Heart right ventricle (tissue), 16 donors: ENCODE measurements at regions not wholly inside any gene's neighbourhood (a gene's known extent, or its start where the extent isn't known, plus 50 kb on each side); places are given as distances from the start of the nearest gene placed in this dataset.

Experiments used
- ATAC-seq, 8 donors: fragments of 200-7000 bp; cut with Tn5 transposase; one replicate each; pipeline ENCODE4 v1.9.1; 2020; ENCODE audit warnings: mild to moderate bottlenecking in 8 of 8, moderate library complexity in 8 of 8, moderate number of reproducible peaks in 1 of 8
- DNase-seq, 2 donors: peaks; one replicate each; pipeline ENCODE4 v3.0.0-alpha.2; 2020
- H3K27ac ChIP-seq, 10 donors: fragments of 200-600 bp; sonication (generic) in 2 of 10; one replicate each; pipeline versions ENCODE4 v1.5.0 to v1.8.0; 2020 to 2022; ENCODE audit warnings: mild to moderate bottlenecking in 3 of 10
- H3K27me3 ChIP-seq, 7 donors: fragments of 200-600 bp; one replicate each; pipeline ENCODE4 v1.8.0; 2021 to 2022; ENCODE audit warnings: mild to moderate bottlenecking in 2 of 7
- H3K36me3 ChIP-seq, 9 donors: fragments of 200-600 bp; sonication (generic) in 1 of 9; one replicate each; pipeline versions ENCODE4 v1.5.0 to v1.8.0; 2020 to 2022; ENCODE audit warnings: mild to moderate bottlenecking in 2 of 9
- H3K4me1 ChIP-seq, 9 donors: fragments of 200-600 bp; sonication (generic) in 1 of 9; one replicate each; pipeline versions ENCODE4 v1.5.0 to v1.8.0; 2020 to 2022; ENCODE audit warnings: mild to moderate bottlenecking in 4 of 9
- H3K4me3 ChIP-seq, 10 donors: fragments of 200-600 bp; sonication (generic) in 2 of 10; one replicate each; pipeline versions ENCODE4 v1.5.0 to v1.8.0; 2020 to 2022; ENCODE audit warnings: mild to moderate bottlenecking in 7 of 10, moderate library complexity in 2 of 10
- H3K9me3 ChIP-seq, 11 donors: fragments of 200-600 bp in 10 of 11; sonication (generic) in 2 of 11; one replicate each; pipeline versions ENCODE4 v1.5.0 to v1.8.0; 2013 to 2022; ENCODE audit warnings: mild to moderate bottlenecking in 2 of 11, control low read depth in 1 of 11, moderate library complexity in 1 of 11
- CTCF ChIP-seq, 9 donors: fragments of 200-600 bp; sonication (generic) in 2 of 9; IDR thresholded peaks; one replicate each; pipeline versions ENCODE4 v1.5.0 to v1.8.0; 2021 to 2022; ENCODE audit warnings: antibody characterized with exemption in 9 of 9, mild to moderate bottlenecking in 5 of 9, moderate library complexity in 1 of 9
- WGBS, 2 donors: extraction: QIAGEN DNeasy Blood & Tissue Kit; methylation state at CpG; one replicate each; pipeline ENCODE4 v1.1.7; 2013; ENCODE audit warnings: inconsistent platforms in 1 of 2; 5-methylcytosine and 5-hydroxymethylcytosine counted together
- intact Hi-C, 10 donors: fragments of 100-400 bp; cut with DNase I; formaldehyde crosslinking; loops; one replicate each; pipeline versions ENCODE4 v1.11.1 to v1.14.2; 2022
- donor health status: Arrhythmogenic right ventricular cardiomyopathy.
- donor health status: ischemic (EF 13 %, LVEDD 7.1; RV severe dilation, severe dysfunction).
- donor health status: healthy with polysubstance abuse.
- donor health status: DM: no; HTN: yes; CAD: no.
- donor health status: DM: no; HTN: no; CAD: no.
- donor health status: ischemic (EF 25% LVEDD 6.9; RV normal size, moderate dysfunction).
- donor health status: ischemic (EF 25% LVEDD 5.7; RV mildly dilated, moderate dysfunction).
- donor health status: healthy.
- donor health status: DM: yes; HTN: yes; CAD: no.
- donor health status: Ischemic cardiomyopathy.
- donor health status: ischemic (EF 35%, LVEDD 5.7; RV mildly dilated, moderate dysfunction).
- donor health status: nonischemic (EF 11% LVEDD 7.7; RV severe dilation, severe dysfunction).
- donor health status: DM: yes; HTN: yes; CAD: no.
- donor health status: PGD.
- donor health status: ischemic (EF 29% LVEDD 5.4; RV normal size, mild dysfunction).
- donor health status: nonischemic (EF 23%, LVEDD 6.1; RV moderate dilation, normal function).

GRCh38 chr5:3654515-3654914, 58.9 kb downstream of the IRX1 start:
- no peaks in the 10 kb centered on the region for H3K36me3 ChIP-seq
- H3K27me3 ChIP-seq, result peaks cover 0 to 25% (median 7%) of the 10 kb centered on the region in 7 donors
- no peak overlapping the region for H3K4me3 ChIP-seq
- no peak overlapping the region for H3K27ac ChIP-seq
- 83 to 89% methylated on average over 9 of the region's 9 CpGs for WGBS, 2 donors
- no peaks in the 10 kb centered on the region for H3K9me3 ChIP-seq
- no peaks in the 10 kb centered on the region for H3K4me1 ChIP-seq
- no peak for DNase-seq
- ATAC-seq, result no peak
- intact Hi-C loops, result no loop called here
- no peak for TF ChIP-seq CTCF (IDR thresholded peaks at IDR 0.05)

- Histone ChIP-seq H3K36me3 (no peaks in the 10 kb centered on the region), H3K4me1 (no peaks in the 10 kb centered on the region), H3K4me3 (no peak overlapping the region), H3K27ac (no peak overlapping the region), H3K9me3 (no peaks in the 10 kb centered on the region), H3K27me3 (peaks cover 0 to 9% (median 3%) of the 10 kb centered on the region in 7 donors)
- TF ChIP-seq CTCF (IDR thresholded peaks at IDR 0.05), result no peak
- ATAC-seq (no peak), DNase-seq (no peak)
- intact Hi-C loops, result no loop called here
- WGBS, 2 donors, result 73 to 75% methylated on average over 7 of the region's 7 CpGs
Observed at GRCh38 chr5:3656803-3657202, 61.2 kb downstream of the IRX1 start.

- no peak overlapping the region for H3K27ac ChIP-seq
- ATAC-seq (no peak), DNase-seq (no peak)
- intact Hi-C loops, result no loop called here
- peaks cover 0 to 5% (median under 1%) of the 10 kb centered on the region in 7 donors for H3K27me3 ChIP-seq
- no peaks in the 10 kb centered on the region for H3K4me1 ChIP-seq
- no peak overlapping the region for H3K4me3 ChIP-seq
- 80 to 85% methylated on average over 18 of the region's 18 CpGs for WGBS, 2 donors
- H3K36me3 ChIP-seq, result no peaks in the 10 kb centered on the region
- no peaks in the 10 kb centered on the region for H3K9me3 ChIP-seq
- TF ChIP-seq CTCF (IDR thresholded peaks at IDR 0.05), result no peak
Observed at GRCh38 chr5:3657364-3658022, 61.9 kb downstream of the IRX1 start.

GRCh38 chr5:3658929-3659328, 63.3 kb downstream of the IRX1 start:
- H3K27ac ChIP-seq, result no peak overlapping the region
- WGBS, 2 donors, result 84 to 91% methylated on average over 10 of the region's 10 CpGs
- TF ChIP-seq CTCF (IDR thresholded peaks at IDR 0.05), result no peak
- peaks cover 0 to 3% (median 0%) of the 10 kb centered on the region in 7 donors for H3K27me3 ChIP-seq
- H3K36me3 ChIP-seq, result no peaks in the 10 kb centered on the region
- ATAC-seq, result no peak
- no peaks in the 10 kb centered on the region for H3K4me1 ChIP-seq
- DNase-seq, result no peak
- H3K4me3 ChIP-seq, result no peak overlapping the region
- intact Hi-C loops, result no loop called here
- H3K9me3 ChIP-seq, result no peaks in the 10 kb centered on the region
